Prostate gland (tissue), 2 donors: ENCODE measurements at regions not wholly inside any gene's neighbourhood (a gene's known extent, or its start where the extent isn't known, plus 50 kb on each side); places are given as distances from the start of the nearest gene placed in this dataset.

Experiments used
- DNase-seq: peaks from one replicate; pipeline ENCODE4 v3.0.0-alpha.2; 2019; ENCODE audit warnings: low spot score
- H3K27ac ChIP-seq, 2 donors: fragments of 200-600 bp; sonication (generic); 2 replicates each; pipeline ENCODE4 v1.5.1; 2017 to 2019
- H3K27me3 ChIP-seq: fragments of 200-600 bp; sonication (generic); replicated peaks from 2 replicates; pipeline ENCODE4 v1.5.1; 2019; ENCODE audit not compliant: insufficient read depth
- H3K36me3 ChIP-seq, 2 donors: fragments of 200-600 bp; sonication (generic); 1 replicate in 1 of 2; 2 replicates in 1 of 2; pipeline versions ENCODE4 v1.5.1 to v1.8.1; 2017 to 2019
- H3K4me1 ChIP-seq: fragments of 200-600 bp; sonication (generic); replicated peaks from 2 replicates; pipeline ENCODE4 v1.5.1; 2019
- H3K4me3 ChIP-seq, 2 donors: fragments of 200-600 bp; sonication (generic); 2 replicates each; pipeline ENCODE4 v1.5.1; 2017 to 2019
- H3K9me3 ChIP-seq: fragments of 200-600 bp; sonication (generic); 2 replicates; pipeline ENCODE4 v1.5.1; 2017
- POLR2A ChIP-seq: fragments of 450-650 bp; IDR thresholded peaks from one replicate; pipeline ENCODE4 v1.6.1; 2016; ENCODE audit warnings: antibody characterized with exemption, mild to moderate bottlenecking
- POLR2AphosphoS5 ChIP-seq: sonication (generic); formaldehyde crosslinking; IDR thresholded peaks from one replicate; pipeline ENCODE4 v1.6.1; 2017; ENCODE audit warnings: antibody characterized with exemption
- WGBS: methylation state at CpG from one replicate; pipeline ENCODE4 v1.1.5; 2018; 5-methylcytosine and 5-hydroxymethylcytosine counted together
- intact Hi-C: fragments of 100-400 bp; cut with DNase I; formaldehyde crosslinking; loops from one replicate; pipeline ENCODE4 v1.14.2; 2022
- TF ChIP-seq, protein P1 (sequence below), 4 experiments: fragments of 200-600 bp in 2 of 4; fragments of 450-650 bp in 2 of 4; sonication (generic) in 2 of 4; IDR thresholded peaks; 1 replicate in 3 of 4; 2 replicates in 1 of 4; pipeline ENCODE4 v1.5.1; 2016 to 2019; ENCODE audit warnings: antibody characterized with exemption in 4 of 4, mild to moderate bottlenecking in 2 of 4, moderate library complexity in 2 of 4

DNA sequence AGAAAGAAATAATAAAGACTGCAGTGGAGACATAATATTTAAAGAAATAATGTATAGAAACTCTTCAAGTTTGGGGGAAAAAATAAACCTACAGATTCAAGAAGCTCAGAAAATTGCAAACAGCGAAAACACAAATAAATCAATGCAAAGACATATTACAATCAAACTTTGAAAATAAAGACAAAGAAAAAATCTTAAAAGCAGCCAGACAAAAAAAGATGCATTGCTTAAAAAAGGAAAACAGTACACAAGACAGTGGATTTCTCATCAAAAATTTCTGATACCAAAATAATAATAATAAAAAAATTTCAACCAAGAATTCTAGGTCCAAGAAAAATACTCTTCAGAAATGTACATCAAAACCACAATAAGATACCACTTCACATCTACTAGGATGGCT, 681.0 kb downstream of the UQCRFS1 start:
- DNase-seq, result no peak
- TF ChIP-seq POLR2A (no peak), POLR2AphosphoS5 (no peak)
- TF ChIP-seq, protein P1, sequence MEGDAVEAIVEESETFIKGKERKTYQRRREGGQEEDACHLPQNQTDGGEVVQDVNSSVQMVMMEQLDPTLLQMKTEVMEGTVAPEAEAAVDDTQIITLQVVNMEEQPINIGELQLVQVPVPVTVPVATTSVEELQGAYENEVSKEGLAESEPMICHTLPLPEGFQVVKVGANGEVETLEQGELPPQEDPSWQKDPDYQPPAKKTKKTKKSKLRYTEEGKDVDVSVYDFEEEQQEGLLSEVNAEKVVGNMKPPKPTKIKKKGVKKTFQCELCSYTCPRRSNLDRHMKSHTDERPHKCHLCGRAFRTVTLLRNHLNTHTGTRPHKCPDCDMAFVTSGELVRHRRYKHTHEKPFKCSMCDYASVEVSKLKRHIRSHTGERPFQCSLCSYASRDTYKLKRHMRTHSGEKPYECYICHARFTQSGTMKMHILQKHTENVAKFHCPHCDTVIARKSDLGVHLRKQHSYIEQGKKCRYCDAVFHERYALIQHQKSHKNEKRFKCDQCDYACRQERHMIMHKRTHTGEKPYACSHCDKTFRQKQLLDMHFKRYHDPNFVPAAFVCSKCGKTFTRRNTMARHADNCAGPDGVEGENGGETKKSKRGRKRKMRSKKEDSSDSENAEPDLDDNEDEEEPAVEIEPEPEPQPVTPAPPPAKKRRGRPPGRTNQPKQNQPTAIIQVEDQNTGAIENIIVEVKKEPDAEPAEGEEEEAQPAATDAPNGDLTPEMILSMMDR (IDR thresholded peaks at IDR 0.05), result no peak
- Histone ChIP-seq H3K36me3 (no peaks in the 10 kb centered on the region), H3K4me1 (no peaks in the 10 kb centered on the region), H3K9me3 (no peaks in the 10 kb centered on the region), H3K27ac (no peak overlapping the region), H3K27me3 (no peaks in the 10 kb centered on the region), H3K4me3 (no peak overlapping the region)
- WGBS, result 97% methylated on average over 1 of the region's 1 CpG
- intact Hi-C loops, result no loop called here

DNA sequence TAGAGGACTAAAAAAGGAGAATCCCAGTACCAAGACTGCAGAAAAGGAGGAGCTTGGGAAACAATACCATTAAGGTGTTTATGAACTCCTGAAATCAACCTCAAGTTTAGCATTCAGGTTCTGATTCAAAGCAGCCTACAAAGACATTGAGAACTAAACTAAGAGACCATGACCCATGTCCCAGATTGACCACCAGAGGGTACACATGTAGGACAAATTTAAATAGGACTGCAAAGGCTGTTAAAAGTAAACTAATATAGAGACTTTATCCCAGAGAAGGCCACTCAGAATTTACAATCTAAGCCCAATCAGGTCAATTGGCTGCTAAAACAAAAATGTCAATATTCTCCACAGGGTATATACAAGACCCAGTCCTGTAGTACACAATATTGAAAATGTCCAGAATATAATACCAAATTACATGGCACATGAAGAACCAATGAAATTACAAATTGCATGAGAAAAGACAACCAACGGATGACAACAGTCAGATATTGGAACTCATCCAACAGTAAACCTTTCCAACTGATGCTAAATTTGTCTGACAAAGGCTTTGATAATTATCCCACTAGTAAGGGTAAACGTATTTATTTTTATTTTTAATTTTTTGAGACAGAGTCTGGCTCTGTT, 682.4 kb downstream of the UQCRFS1 start:
- Histone ChIP-seq H3K4me1 (no peaks in the 10 kb centered on the region), H3K36me3 (no peaks in the 10 kb centered on the region), H3K4me3 (no peak overlapping the region), H3K27me3 (no peaks in the 10 kb centered on the region), H3K9me3 (no peaks in the 10 kb centered on the region), H3K27ac (no peak overlapping the region)
- TF ChIP-seq POLR2AphosphoS5 (no peak), POLR2A (no peak)
- TF ChIP-seq, protein P1 (IDR thresholded peaks at IDR 0.05), result no peak
- no peak for DNase-seq
- intact Hi-C loops, result no loop called here
- WGBS, result 88% methylated on average over 2 of the region's 2 CpGs

DNA sequence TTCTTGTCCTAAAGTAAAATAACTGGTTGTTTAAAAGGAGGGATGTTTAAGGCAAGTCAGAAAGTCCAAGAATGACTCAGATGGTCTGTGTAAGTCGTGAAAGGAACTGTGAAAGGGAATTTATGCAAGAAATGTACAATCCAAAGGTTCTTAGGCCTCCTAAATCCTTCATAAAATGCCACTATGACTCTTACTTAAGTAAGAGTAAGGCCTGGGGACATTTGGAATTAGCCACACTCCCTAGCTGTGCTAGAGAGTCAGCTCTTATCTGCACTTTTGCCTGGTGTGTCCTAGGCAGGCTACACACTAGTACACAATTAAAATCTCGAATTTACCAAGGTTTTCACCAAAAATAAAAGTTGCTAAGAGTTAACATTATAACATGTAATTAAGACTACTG, 686.9 kb downstream of the UQCRFS1 start:
- Histone ChIP-seq H3K36me3 (no peaks in the 10 kb centered on the region), H3K4me3 (no peak overlapping the region), H3K27ac (no peak overlapping the region), H3K4me1 (no peaks in the 10 kb centered on the region), H3K9me3 (no peaks in the 10 kb centered on the region), H3K27me3 (no peaks in the 10 kb centered on the region)
- 78% methylated on average over 2 of the region's 2 CpGs for WGBS
- DNase-seq, result no peak
- TF ChIP-seq, protein P1 (IDR thresholded peaks at IDR 0.05), result no peak
- TF ChIP-seq POLR2AphosphoS5, result no peak
- no peak for TF ChIP-seq POLR2A
- intact Hi-C loops, result no loop called here

DNA sequence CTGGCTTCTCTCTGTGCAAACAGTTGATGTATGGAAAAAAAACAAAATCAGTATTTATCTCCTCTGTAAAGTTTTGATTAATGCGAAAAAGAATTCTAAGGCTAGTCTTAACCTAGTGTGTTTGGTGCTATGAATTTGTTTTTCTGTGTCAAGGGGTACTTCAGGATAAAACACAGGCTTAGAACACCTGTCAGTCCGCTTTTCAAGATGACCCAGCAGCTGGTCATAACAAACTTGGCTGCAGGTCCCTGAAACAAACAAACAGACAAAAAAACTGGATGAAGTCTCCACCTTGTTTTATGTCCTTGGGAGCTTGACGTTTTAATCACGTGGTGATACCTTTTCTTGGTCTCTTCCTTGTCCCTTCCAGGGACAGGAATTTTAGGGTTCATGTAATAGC, 689.3 kb downstream of the UQCRFS1 start:
- H3K9me3 ChIP-seq, result no peaks in the 10 kb centered on the region
- intact Hi-C loops, result no loop called here
- 70% methylated on average over 4 of the region's 4 CpGs for WGBS
- H3K4me3 ChIP-seq, result no peak overlapping the region
- no peak overlapping the region for H3K27ac ChIP-seq
- no peak for DNase-seq
- no peaks in the 10 kb centered on the region for H3K4me1 ChIP-seq
- TF ChIP-seq POLR2AphosphoS5 (no peak), POLR2A (no peak)
- TF ChIP-seq, protein P1 (IDR thresholded peaks at IDR 0.05), result no peak
- H3K36me3 ChIP-seq, result no peaks in the 10 kb centered on the region
- H3K27me3 ChIP-seq, result no peaks in the 10 kb centered on the region

DNA sequence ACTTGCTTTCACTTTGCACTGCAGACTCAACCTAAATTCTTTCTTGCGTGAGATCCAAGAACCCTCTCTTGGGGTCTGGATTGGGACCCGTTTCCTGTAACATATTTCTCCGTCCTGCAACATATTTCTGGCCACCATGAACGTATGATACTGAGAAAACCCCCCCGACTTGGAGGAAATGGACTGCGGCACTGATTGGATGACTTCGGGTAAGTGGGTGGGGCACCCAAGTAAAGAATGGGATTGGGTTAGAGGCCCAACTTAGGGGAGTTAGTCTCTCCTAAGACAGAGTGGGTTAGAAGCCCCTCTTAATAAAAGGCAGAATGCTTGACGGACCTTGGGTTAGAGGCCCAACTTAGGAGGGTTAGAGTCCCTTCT, 690.4 kb downstream of the UQCRFS1 start:
- TF ChIP-seq, protein P1 (IDR thresholded peaks at IDR 0.05), result no peak
- TF ChIP-seq POLR2AphosphoS5, result no peak
- TF ChIP-seq POLR2A, result no peak
- Histone ChIP-seq H3K27ac (no peak overlapping the region), H3K4me1 (no peaks in the 10 kb centered on the region), H3K4me3 (no peak overlapping the region), H3K27me3 (no peaks in the 10 kb centered on the region), H3K36me3 (no peaks in the 10 kb centered on the region), H3K9me3 (no peaks in the 10 kb centered on the region)
- intact Hi-C loops, result no loop called here
- 92% methylated on average over 8 of the region's 8 CpGs for WGBS
- DNase-seq, result no peak
